Epidermal melanocyte (primary cell): ENCODE measurements at regions not wholly inside any gene's neighbourhood (a gene's known extent, or its start where the extent isn't known, plus 50 kb on each side); places are given as distances from the start of the nearest gene placed in this dataset.
"Not testable (repeated sequence)": the region's sequence is repeated elsewhere in the genome, so short reads cannot be mapped to it uniquely, and the experiment has no call there.

Source experiments
- DNase-seq: peaks from one replicate; pipeline ENCODE4 v3.0.0; 2011; ENCODE audit warnings: low spot score; ENCODE audit not compliant: insufficient read length

DNA sequence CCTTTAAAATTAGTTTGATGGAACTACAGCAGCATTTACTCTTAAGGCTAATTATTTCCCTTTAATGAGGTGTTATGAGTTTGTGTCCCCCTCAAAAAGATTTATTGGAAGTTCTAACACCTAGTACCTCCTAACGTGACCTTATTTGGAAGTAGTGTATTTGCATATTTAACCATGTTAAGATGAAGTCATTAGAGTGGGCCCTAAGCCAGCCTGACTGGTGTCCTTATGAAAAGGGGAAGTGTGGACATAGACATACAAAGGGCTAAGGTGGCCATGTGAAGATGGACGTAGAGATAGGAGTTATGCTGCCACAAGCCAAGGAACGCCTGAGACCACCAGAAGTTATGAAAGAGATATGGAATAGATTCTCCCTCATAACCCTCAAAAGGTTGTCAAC lies 985.4 kb upstream of the INTU start:
- no peak for DNase-seq

DNA sequence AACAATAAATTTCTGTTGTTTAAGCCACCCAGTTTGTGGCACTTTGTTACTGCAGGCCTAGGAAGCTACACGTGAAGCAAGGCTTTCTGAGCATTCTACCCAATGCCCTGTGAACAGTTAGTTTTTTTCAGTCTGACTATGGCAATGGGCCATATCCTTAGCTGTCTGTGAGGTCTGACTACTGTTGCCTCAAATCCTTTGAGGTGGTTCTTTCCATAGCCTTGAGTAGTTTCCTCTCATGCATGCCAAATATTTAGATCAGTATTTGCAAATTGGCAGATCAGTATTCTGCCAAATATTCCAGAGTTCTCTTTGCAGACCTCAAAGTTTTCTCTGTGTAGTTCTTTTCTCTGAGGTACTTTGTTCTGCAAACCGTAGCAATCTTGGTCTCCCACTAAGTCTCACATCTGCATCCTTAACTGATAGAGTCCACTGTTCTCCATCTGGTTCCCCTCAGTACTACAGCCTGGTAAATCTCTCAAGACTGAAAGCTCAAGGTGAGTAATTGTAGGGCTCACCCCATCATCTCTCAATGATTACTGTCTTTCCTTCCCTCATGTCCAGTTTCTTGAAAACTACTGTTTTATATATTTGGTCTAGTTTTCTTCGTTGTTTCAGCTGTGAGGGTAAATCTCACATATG lies 984.9 kb upstream of the INTU start:
- DNase-seq = no peak

DNA sequence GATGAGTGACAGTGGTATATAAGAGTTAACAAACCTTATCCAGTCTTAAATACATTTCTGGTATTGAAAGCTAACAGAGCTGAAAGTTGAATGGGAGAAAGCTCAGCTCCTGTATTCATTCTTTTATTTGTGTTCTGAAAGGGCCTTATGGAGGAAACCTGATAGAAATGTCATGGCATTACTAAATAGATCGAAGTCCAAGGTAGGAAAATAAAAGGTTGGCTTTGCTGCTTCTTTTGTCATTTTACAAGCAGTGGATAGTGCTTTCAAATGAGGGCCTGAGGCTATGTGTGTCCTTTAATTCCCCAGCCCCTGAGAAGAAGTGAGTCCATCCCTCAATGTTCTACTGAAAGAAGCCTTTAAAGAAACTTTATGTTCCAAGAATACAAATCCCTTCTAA lies 974.3 kb upstream of the INTU start:
- no peak for DNase-seq

DNA sequence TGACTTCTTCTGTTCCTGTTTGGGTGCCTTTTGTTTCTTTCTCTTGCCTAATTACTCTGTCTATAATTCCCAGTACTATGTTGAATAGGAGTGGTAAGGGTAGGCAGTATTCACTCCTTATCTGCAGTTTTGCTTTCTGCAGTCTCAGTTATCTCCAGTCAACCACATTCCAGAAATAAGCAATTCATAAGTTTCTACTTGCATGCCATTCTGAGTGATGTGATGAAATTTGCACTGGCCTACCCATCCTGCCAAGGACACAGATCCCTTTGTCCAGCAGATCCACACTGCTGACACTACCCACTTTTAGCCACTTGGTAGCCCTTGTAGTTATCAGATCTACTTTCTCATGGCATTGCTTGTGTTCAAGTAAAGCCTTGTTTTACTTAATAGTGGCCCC lies 971.6 kb upstream of the INTU start:
- no peak for DNase-seq

- no peak for DNase-seq
Measured at GRCh38 chr4:126664839-126665238, 967.9 kb upstream of the INTU start.

DNA sequence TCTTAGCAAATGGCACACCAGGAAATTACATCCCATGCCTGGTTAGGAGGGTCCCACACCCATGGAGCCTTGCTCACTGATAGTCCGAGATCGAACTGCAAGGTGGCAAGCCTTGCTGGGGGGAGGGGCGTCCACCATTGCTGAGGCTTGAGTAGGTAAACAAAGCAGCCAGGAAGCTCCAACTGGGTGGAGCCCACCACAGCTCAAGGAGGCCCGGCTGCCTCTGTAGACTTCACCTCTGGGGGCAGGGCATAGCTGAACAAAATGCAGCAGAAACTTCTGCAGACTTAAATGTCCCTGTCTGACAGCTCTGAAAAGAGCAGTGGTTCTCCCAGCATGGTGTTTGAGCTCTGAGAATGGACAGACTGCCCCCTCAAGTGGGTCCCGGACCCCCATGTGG lies 962.7 kb upstream of the INTU start:
- DNase-seq = not testable (repeated sequence)

- DNase-seq = no peak
Measured at GRCh38 chr4:126678618-126679017, 954.1 kb upstream of the INTU start.

GRCh38 chr4:126679303-126679702 lies 953.5 kb upstream of the INTU start:
- no peak for DNase-seq

DNA sequence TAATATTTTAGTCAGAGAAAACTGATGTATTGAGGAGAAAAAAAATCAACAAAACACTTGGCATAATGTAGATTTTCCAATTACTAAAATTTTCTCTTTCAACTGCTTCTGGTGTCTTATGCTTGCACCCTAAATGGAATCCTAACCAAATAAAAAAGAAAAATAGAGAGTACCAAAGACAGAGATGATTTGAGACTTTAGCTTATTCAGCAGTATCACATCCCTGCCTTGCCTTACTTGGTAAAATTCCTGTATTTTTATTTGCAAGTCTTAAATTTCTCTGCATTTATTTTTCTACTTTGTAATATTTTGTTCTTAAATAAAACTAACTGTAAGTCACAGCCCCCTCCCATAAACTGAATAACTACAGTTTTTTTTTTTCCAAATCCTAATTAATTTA lies 950.5 kb upstream of the INTU start:
- no peak for DNase-seq

DNA sequence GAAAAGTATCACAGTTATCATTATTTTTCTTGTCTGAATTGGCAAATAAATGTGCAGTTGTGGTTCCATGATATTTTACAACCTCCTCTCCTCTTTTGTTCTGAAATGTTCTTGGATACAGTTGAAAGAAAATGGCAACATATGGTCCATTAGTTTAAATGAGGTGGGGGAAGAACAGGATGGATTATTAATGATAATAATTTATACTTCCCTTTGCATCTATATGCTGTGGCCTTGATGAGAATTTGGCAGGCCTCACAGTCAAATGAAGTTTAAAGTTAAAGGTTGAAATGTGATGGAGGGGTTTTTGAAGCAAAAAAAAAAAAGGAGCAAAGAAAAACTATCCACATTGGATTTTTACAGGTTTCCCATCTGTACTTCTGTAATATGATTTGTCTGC lies 946.3 kb upstream of the INTU start:
- DNase-seq = no peak

DNA sequence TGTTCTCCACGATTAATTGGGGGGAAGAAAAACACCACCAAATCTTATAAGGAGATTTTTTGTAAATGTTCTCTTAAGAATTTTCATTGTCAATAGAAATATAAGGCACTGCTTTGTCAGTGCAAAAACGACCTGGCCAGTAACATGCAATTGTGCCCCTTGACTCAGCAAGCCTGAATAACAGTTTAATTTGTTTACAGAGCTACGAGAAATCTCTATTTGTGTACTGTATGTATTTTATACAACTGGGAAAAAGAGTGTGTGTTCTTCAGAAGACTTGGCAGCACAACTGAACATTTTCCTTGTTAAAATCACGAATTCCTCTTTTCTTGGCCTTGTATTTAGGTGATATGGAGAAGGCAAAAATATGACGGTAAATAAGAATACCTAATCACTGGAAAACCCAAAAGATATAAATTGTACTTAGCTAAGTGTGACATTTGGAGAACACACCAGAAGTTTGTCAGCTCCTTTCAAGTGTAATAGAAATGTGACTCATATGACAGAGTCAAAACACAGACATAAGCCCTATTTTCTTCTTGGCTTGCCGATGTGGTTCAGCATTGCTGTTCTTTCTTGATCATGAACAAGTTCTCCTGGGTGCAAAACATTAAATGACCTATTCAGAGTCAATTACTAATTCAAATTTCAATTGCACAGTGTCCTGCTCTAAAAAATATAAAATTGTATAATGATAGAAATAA lies 945.0 kb upstream of the INTU start:
- no peak for DNase-seq

DNA sequence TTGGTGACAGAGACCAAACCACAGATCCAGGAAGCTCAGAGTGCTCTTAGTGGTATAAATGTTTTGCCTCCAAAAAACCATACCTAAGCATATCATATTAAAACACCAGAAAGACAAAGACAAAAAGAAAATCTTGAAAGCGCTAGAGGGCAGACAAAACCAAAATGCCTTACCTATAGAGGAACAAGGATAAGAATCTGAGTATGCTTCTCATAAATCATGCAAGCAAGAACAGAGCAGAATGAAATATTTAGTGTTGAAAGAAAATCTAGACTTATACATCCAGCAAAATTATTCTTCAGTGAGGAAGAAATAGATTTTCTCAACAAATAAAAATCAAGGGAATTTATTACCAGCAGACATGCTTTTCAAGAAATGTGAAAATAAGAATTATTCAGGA lies 941.0 kb upstream of the INTU start:
- DNase-seq = no peak

GRCh38 chr4:126697748-126698147 lies 935.0 kb upstream of the INTU start:
- DNase-seq = no peak

DNA sequence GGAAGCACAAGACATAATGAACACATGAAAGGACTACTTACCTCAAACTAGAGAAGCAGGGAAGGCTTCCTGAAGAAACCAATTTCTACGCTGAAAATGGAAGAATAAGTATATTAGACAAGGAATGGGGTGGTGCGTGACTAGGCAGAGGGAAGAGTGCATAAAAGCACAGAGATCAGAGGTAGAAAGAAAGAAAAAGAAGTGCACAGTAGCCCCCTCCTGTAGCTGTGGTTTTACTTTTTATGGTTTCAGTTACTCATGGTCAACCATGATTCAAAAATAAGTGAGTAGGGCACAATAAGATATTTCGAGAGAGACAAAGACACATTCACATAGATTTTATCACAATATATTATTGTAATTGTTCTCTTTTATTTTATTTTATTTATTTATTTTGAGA lies 934.5 kb upstream of the INTU start:
- no peak for DNase-seq

GRCh38 chr4:126701756-126702155 lies 931.0 kb upstream of the INTU start:
- DNase-seq = no peak

DNA sequence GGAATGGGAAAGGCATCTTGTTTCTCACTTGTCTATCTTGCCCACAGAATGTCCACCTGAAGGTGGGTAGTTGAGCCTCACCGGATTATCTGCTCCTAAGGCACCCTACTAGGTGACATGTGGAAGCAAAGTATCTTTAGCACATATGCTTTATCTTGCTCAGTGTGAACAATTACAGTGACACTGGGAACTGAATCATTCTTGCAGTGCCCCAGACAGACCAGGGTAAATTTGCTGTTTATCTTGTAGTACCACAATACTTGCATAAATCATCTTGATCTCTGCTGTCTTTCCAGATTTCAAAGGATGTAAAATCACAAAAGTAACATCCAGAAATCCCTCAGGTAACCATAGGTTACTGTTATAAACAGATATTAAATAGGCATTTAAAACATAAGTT lies 930.0 kb upstream of the INTU start:
- DNase-seq = no peak

DNA sequence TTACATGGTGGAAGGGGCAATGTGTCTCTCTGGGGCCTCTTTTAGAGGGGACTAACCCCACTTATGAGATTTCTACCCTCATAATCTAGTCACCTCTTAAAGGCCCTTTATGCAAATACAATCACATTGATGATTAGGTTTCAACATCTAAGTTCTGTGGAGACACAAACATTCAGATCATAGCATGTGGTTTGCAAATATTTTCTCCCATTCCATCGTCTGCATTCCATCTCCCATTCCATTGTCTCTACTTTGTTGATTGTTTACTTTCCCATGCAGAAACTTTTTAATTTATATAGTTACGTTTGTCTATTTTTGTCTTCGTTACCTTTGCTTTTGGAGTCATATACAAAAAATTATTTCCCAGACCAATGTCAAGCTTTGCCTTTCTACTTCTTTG lies 927.5 kb upstream of the INTU start:
- DNase-seq = no peak

DNA sequence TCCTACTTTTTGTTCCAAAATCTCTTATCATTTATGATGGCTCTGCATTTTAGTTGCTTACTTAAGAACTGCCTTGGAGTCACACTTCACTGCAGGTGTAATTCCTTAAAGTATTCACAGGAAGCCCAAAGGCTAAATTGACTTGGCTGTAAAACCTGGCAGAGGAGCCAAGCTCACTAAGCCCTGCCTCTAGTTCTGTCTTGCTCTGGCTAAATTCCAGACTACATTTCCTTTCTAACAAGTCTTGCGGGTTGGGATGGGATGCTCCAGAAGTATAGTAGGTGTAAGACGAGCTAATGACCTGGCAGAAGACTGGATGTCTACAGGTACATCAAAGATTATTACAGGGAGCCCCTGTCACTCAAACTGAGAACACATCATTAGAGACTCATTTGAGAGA lies 924.0 kb upstream of the INTU start:
- no peak for DNase-seq

DNA sequence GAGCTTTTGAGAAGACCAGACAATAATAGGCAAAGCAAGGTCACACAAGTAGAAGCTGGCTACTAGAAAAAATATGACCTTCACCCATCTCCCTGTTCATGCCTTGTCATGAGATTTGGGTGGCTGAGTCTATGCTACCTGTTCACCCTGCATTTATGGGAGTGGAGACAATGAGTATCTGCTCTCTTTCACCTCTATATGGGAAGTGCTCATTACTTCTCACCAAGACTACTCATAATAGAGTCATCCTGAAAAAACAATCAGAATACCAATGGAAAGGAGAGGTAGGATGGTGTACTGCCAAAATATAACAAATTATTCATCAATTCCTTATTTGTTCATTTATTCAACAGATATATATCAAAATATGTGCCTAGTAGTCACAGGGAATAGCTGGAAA lies 921.8 kb upstream of the INTU start:
- no peak for DNase-seq

DNA sequence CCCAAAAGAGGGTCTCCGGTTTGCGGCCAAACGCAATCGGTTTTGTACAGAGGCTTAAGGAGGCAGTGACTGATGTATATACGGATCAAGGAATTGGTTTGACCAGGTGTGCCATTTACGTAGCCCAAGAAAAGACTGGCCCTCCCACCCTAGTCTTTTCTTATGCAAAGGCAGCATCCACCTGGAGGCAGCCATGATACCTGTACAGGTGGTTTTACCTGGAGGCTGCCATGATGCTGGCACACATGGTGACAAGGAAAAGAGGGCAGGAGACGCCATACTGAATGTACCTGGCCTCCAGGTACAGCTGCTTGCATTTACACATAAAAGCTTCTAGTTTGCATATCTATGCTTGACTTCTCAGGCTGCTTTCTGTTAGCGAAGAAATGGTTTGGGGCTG lies 917.7 kb upstream of the INTU start:
- DNase-seq = no peak

- DNase-seq = no peak
Measured at GRCh38 chr4:126715681-126716080, 917.1 kb upstream of the INTU start.

GRCh38 chr4:126718136-126718535 lies 914.6 kb upstream of the INTU start:
- no peak for DNase-seq

GRCh38 chr4:126719852-126720251 lies 912.9 kb upstream of the INTU start:
- no peak for DNase-seq

GRCh38 chr4:126725906-126726305 lies 906.9 kb upstream of the INTU start:
- no peak for DNase-seq
